ENCODE measurements at regions not wholly inside any gene's neighbourhood (a gene's known extent, or its start where the extent isn't known, plus 50 kb on each side); places are given as distances from the start of the nearest gene placed in this dataset.

DNA sequence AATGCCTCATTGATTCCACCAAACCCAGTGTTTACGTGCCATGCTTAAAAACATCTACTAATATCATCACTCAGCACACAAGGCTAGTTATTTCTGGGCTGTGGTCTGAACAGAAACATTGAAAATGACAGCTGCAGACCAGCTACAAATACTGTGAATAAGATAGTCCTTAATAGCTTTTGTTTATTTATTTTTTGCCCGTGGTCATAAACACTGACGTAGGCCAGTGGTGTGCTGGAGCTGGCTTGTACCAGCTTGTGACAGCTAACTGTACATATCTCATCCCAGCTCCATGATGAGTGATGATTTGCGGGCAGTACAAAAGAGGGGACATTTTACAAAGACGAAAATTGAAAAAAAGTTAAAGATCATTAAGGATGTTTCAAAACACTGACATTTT, 1057.0 kb downstream of the EPHA7 start:
- Histone ChIP-seq H3K4me1 (ENCODE audit: insufficient read depth, low read length) (no peaks in the 10 kb centered on the region), H3K4me3 (ENCODE audit: low read length) (no peak overlapping the region), H3K9me3 (ENCODE audit: insufficient read depth, low read depth, low read length) (no peaks in the 10 kb centered on the region), H3K36me3 (ENCODE audit: insufficient read depth, low read depth, low read length) (no peaks in the 10 kb centered on the region), H3K27ac (ENCODE audit: low read length) (no peak overlapping the region), H3K9ac (ENCODE audit: low read depth, low read length) (no peak overlapping the region), H3K27me3 (ENCODE audit: insufficient read depth, low read length) (no peaks in the 10 kb centered on the region)

DNA sequence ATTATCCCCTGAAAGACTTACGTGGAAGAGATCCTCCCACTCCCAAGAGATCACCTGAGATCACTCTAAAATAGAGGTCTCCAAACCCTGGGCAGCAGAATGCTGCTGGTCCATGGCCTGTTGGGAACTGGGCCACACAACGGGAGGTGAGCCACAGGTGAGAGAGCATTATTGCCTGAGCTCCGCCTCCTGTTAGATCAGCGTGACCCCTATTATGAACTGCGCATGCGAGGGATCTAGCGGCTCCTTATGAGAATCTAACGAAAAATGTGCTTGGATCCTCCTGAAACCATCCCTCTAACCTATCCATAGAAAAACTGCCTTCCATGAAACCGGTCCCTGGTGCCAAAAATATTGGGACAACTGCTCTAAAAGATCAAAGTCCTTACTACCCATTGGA, 1057.4 kb downstream of the EPHA7 start:
- Histone ChIP-seq H3K9me3 (ENCODE audit: insufficient read depth, low read depth, low read length) (no peaks in the 10 kb centered on the region), H3K27ac (ENCODE audit: low read length) (no peak overlapping the region), H3K27me3 (ENCODE audit: insufficient read depth, low read length) (no peaks in the 10 kb centered on the region), H3K36me3 (ENCODE audit: insufficient read depth, low read depth, low read length) (no peaks in the 10 kb centered on the region), H3K9ac (ENCODE audit: low read depth, low read length) (no peak overlapping the region), H3K4me3 (ENCODE audit: low read length) (no peak overlapping the region), H3K4me1 (ENCODE audit: insufficient read depth, low read length) (no peaks in the 10 kb centered on the region)

- Histone ChIP-seq H3K4me1 (ENCODE audit: insufficient read depth, low read length) (no peaks in the 10 kb centered on the region), H3K9ac (ENCODE audit: low read depth, low read length) (no peak overlapping the region), H3K27me3 (ENCODE audit: insufficient read depth, low read length) (no peaks in the 10 kb centered on the region), H3K4me3 (ENCODE audit: low read length) (no peak overlapping the region), H3K9me3 (ENCODE audit: insufficient read depth, low read depth, low read length) (no peaks in the 10 kb centered on the region), H3K36me3 (ENCODE audit: insufficient read depth, low read depth, low read length) (no peaks in the 10 kb centered on the region), H3K27ac (ENCODE audit: low read length) (no peak overlapping the region)
These were observed 1065.0 kb downstream of the EPHA7 start for GRCh38 chr6:92354270-92354829.

DNA sequence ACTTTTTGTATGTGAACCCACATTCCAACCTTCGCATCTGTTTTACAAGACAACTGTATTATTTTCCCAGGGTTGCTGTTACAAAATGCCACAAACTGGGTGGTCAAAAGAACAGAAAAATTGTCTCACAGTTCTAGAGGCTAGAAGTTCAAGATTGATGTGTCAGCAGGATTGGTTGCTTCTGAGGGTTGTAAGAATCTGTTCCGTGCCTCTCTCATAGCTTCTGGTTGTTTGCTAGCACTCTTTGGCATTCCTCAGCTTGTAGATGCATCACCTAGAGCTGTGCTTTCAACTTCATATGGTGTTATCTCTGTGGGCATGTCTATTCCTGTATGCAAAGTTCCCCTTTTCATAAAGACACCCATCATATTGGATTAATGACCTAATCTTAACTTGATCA, 1067.2 kb downstream of the EPHA7 start:
- Histone ChIP-seq H3K9me3 (ENCODE audit: insufficient read depth, low read depth, low read length) (no peaks in the 10 kb centered on the region), H3K4me1 (ENCODE audit: insufficient read depth, low read length) (no peaks in the 10 kb centered on the region), H3K36me3 (ENCODE audit: insufficient read depth, low read depth, low read length) (no peaks in the 10 kb centered on the region), H3K27me3 (ENCODE audit: insufficient read depth, low read length) (no peaks in the 10 kb centered on the region), H3K9ac (ENCODE audit: low read depth, low read length) (no peak overlapping the region), H3K27ac (ENCODE audit: low read length) (no peak overlapping the region), H3K4me3 (ENCODE audit: low read length) (no peak overlapping the region)

DNA sequence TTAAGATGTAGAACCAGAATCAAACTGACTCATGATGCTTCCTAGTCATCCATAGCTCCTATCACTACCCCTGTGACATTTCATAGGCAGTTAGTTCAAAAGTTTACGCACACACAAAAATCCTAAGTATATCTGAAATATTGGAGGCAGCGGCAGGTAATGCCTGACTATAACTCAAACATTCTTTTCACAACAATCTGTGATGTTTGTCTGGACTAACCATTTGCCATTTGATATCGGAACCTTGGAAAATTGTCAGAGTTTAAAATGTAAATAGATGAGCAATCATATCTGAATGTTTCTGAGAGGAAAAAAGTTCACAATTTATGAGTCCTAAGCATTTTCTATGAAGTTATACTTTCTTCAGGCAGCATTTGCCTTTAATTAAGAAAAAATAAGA, 1078.2 kb downstream of the EPHA7 start:
- no peak overlapping the region for H3K27ac ChIP-seq (ENCODE audit: low read length)
- no peak overlapping the region for H3K4me3 ChIP-seq (ENCODE audit: low read length)
- no peak overlapping the region for H3K9ac ChIP-seq (ENCODE audit: low read depth, low read length)
- no peaks in the 10 kb centered on the region for H3K27me3 ChIP-seq (ENCODE audit: insufficient read depth, low read length)
- no peaks in the 10 kb centered on the region for H3K4me1 ChIP-seq (ENCODE audit: insufficient read depth, low read length)
- H3K36me3 ChIP-seq (ENCODE audit: insufficient read depth, low read depth, low read length) = no peaks in the 10 kb centered on the region
- H3K9me3 ChIP-seq (ENCODE audit: insufficient read depth, low read depth, low read length) = no peaks in the 10 kb centered on the region

DNA sequence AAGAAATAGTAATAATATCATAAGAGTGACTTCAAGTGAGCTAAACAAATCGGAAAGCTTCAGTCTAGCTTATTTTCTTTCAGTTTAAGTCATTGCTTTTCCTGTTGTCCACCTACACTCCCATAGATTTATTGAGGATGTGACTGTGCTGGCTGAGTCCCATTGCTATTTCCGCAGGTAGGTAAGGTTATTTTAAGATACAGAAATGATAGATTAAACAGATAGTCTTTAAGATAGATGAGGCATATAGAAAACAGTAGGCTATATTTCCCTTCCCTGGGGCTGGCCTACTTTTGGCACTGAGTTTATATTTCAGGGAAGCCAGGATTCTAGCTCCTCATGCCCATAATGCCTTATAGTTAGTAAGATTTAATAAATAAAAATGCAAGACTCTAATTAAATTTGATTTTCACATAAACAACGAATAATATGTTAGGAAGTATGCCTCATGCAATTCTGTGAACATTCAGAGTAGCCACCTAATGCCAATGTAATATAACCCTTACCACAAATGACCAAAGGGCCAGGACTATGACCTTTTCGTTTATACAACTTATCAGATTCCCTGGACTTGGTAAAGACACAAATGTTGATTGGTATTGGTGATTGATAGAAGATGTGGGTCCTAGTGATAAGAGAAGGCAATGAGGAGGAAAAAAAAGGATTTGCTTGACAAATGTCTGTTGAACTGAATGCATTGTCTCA, 1079.3 kb downstream of the EPHA7 start:
- no peaks in the 10 kb centered on the region for H3K36me3 ChIP-seq (ENCODE audit: insufficient read depth, low read depth, low read length)
- no peaks in the 10 kb centered on the region for H3K27me3 ChIP-seq (ENCODE audit: insufficient read depth, low read length)
- no peaks in the 10 kb centered on the region for H3K4me1 ChIP-seq (ENCODE audit: insufficient read depth, low read length)
- H3K27ac ChIP-seq (ENCODE audit: low read length) = no peak overlapping the region
- H3K9ac ChIP-seq (ENCODE audit: low read depth, low read length) = no peak overlapping the region
- no peak overlapping the region for H3K4me3 ChIP-seq (ENCODE audit: low read length)
- H3K9me3 ChIP-seq (ENCODE audit: insufficient read depth, low read depth, low read length) = no peaks in the 10 kb centered on the region

- no peaks in the 10 kb centered on the region for H3K4me1 ChIP-seq (ENCODE audit: insufficient read depth, low read length)
- no peaks in the 10 kb centered on the region for H3K27me3 ChIP-seq (ENCODE audit: insufficient read depth, low read length)
- H3K4me3 ChIP-seq (ENCODE audit: low read length) = no peak overlapping the region
- H3K27ac ChIP-seq (ENCODE audit: low read length) = no peak overlapping the region
- H3K9me3 ChIP-seq (ENCODE audit: insufficient read depth, low read depth, low read length) = no peaks in the 10 kb centered on the region
- H3K9ac ChIP-seq (ENCODE audit: low read depth, low read length) = no peak overlapping the region
- H3K36me3 ChIP-seq (ENCODE audit: insufficient read depth, low read depth, low read length) = no peaks in the 10 kb centered on the region
These were observed 1081.8 kb downstream of the EPHA7 start for GRCh38 chr6:92337571-92337970.

DNA sequence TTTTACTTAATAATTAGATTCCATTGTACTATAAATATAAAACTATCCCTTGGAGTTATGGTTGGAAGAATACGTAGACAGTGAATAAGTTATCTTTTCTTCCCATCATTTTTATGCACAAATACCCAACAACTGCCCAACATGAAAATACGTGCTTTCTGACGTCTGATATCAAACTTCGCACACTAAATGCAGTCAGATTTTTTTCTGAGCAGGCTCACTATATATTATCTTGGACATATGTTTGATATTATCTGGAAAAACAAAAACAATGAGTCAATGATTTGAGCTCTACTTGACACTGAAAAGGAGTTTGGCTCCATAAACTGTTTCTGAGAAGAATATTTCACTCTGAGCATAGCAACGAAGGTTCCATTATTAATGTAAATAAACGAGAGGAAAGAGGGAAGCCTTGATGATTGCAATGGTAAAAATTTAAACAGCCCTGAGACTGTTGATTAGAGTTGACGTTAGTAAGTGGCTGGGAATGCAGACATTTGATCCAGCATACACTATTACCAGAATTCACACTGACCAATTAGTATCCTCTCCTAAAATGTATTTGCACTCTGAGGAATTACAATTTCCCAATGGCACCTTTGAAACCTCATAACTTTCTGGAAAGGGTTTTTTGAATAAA, 1090.0 kb downstream of the EPHA7 start:
- no peak overlapping the region for H3K9ac ChIP-seq (ENCODE audit: low read depth, low read length)
- H3K4me3 ChIP-seq (ENCODE audit: low read length) = no peak overlapping the region
- no peaks in the 10 kb centered on the region for H3K27me3 ChIP-seq (ENCODE audit: insufficient read depth, low read length)

GRCh38 chr6:92315312-92315711, 1104.0 kb downstream of the EPHA7 start:
- H3K4me1 ChIP-seq (ENCODE audit: insufficient read depth, low read length) = no peaks in the 10 kb centered on the region
- H3K27me3 ChIP-seq (ENCODE audit: insufficient read depth, low read length) = no peaks in the 10 kb centered on the region
- no peak overlapping the region for H3K9ac ChIP-seq (ENCODE audit: low read depth, low read length)
- H3K36me3 ChIP-seq (ENCODE audit: insufficient read depth, low read depth, low read length) = no peaks in the 10 kb centered on the region
- H3K4me3 ChIP-seq (ENCODE audit: low read length) = no peak overlapping the region
- H3K9me3 ChIP-seq (ENCODE audit: insufficient read depth, low read depth, low read length) = no peaks in the 10 kb centered on the region
- H3K27ac ChIP-seq (ENCODE audit: low read length) = no peak overlapping the region

More for the DNA sequence above, 1090.0 kb downstream of the EPHA7 start:
- Histone ChIP-seq H3K36me3 (ENCODE audit: insufficient read depth, low read depth, low read length) (no peaks in the 10 kb centered on the region), H3K4me1 (ENCODE audit: insufficient read depth, low read length) (no peaks in the 10 kb centered on the region), H3K27ac (ENCODE audit: low read length) (no peak overlapping the region), H3K9me3 (ENCODE audit: insufficient read depth, low read depth, low read length) (no peaks in the 10 kb centered on the region)

DNA sequence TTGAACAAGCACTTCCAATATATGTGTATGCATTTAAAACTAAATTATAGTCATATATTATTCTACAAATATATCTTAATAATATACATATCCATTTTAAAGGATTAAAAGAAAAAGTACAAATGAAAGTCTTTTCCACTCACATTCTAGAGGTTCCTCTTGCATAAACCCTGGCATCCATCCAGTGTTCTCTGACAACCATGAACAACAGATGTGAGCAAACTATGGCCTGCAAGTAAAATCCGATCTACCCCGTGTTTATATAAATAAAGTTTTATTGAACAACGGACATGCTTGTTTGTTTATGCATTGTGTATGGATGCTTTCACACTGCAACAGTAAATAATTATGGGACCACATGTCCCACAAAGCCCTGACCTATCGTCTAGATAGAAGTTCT, 1122.3 kb downstream of the EPHA7 start:
- no peaks in the 10 kb centered on the region for H3K36me3 ChIP-seq (ENCODE audit: insufficient read depth, low read depth, low read length)
- H3K4me3 ChIP-seq (ENCODE audit: low read length) = no peak overlapping the region
- no peak overlapping the region for H3K27ac ChIP-seq (ENCODE audit: low read length)
- H3K27me3 ChIP-seq (ENCODE audit: insufficient read depth, low read length) = no peaks in the 10 kb centered on the region
- H3K9ac ChIP-seq (ENCODE audit: low read depth, low read length) = no peak overlapping the region
- no peaks in the 10 kb centered on the region for H3K4me1 ChIP-seq (ENCODE audit: insufficient read depth, low read length)
- H3K9me3 ChIP-seq (ENCODE audit: insufficient read depth, low read depth, low read length) = no peaks in the 10 kb centered on the region

GRCh38 chr6:92292067-92292466, 1127.3 kb downstream of the EPHA7 start:
- Histone ChIP-seq H3K4me1 (ENCODE audit: insufficient read depth, low read length) (no peaks in the 10 kb centered on the region), H3K27ac (ENCODE audit: low read length) (no peak overlapping the region), H3K4me3 (ENCODE audit: low read length) (no peak overlapping the region), H3K9me3 (ENCODE audit: insufficient read depth, low read depth, low read length) (no peaks in the 10 kb centered on the region), H3K36me3 (ENCODE audit: insufficient read depth, low read depth, low read length) (no peaks in the 10 kb centered on the region), H3K27me3 (ENCODE audit: insufficient read depth, low read length) (no peaks in the 10 kb centered on the region), H3K9ac (ENCODE audit: low read depth, low read length) (no peak overlapping the region)

DNA sequence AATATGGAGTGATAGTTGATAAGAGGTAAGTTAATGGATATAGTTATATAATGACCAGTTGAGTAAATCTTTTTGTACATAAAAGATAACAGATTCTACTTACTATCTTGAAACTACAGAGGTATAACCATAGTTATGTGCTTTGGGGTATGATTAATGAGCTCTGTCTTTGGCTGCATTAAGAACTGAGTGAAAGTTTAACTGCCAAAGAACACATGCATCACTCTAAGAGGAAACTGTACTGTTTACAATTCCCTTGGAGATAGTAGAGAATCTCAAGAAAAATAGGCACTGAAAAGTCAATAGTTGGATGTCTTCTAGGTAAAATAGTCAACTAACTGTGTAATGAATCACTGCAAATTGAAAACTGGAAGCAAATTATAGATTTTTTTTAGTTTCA, 1129.5 kb downstream of the EPHA7 start:
- no peak overlapping the region for H3K27ac ChIP-seq (ENCODE audit: low read length)
- H3K9ac ChIP-seq (ENCODE audit: low read depth, low read length) = no peak overlapping the region
- H3K4me1 ChIP-seq (ENCODE audit: insufficient read depth, low read length) = no peaks in the 10 kb centered on the region
- H3K9me3 ChIP-seq (ENCODE audit: insufficient read depth, low read depth, low read length) = no peaks in the 10 kb centered on the region
- no peaks in the 10 kb centered on the region for H3K27me3 ChIP-seq (ENCODE audit: insufficient read depth, low read length)
- H3K4me3 ChIP-seq (ENCODE audit: low read length) = no peak overlapping the region
- H3K36me3 ChIP-seq (ENCODE audit: insufficient read depth, low read depth, low read length) = no peaks in the 10 kb centered on the region
